MCF 10A (cell line): ENCODE measurements at regions not wholly inside any gene's neighbourhood (a gene's known extent, or its start where the extent isn't known, plus 50 kb on each side); places are given as distances from the start of the nearest gene placed in this dataset.

Source experiments
- BruUV-seq: library from RNA; stranded (reverse); fragments of 400-500 nt; replicated peaks from 2 replicates; lab custom pipeline; 2021; lab: Mats Ljungman, UMichigan
- CTCF ChIA-PET: fragments of 300-600 bp; sonication (Branson Sonifier 250); formaldehyde crosslinking; extraction: SDS; loops from one replicate; lab custom pipeline; 2021; ENCODE audit warnings: antibody characterized with exemption, inconsistent platforms; lab: Yijun Ruan, JAX
- POLR2A ChIA-PET: fragments of 300-600, 350-650 bp; sonication (Branson Sonifier 250); formaldehyde crosslinking; extraction: SDS; loops from one replicate; lab custom pipeline; 2020; ENCODE audit warnings: antibody characterized with exemption, inconsistent platforms; lab: Yijun Ruan, JAX
- DNase-seq: peaks from one replicate; pipeline ENCODE4 v3.0.0-alpha.2; 2018; ENCODE audit not compliant: unreplicated experiment
- H3K27ac Mint-ChIP-seq: one replicate; pipeline ENCODE4 v1.8.0; 2022; ENCODE audit warnings: mild to moderate bottlenecking, low read depth, mixed read lengths; ENCODE audit not compliant: unreplicated experiment
- H3K27me3 Mint-ChIP-seq: one replicate; pipeline ENCODE4 v1.8.0; 2022; ENCODE audit warnings: mixed read lengths; ENCODE audit not compliant: insufficient read depth, unreplicated experiment
- H3K36me3 Mint-ChIP-seq: one replicate; pipeline ENCODE4 v1.8.0; 2022; ENCODE audit warnings: mild to moderate bottlenecking, moderate library complexity, mixed read lengths; ENCODE audit not compliant: insufficient read depth, unreplicated experiment
- H3K4me1 Mint-ChIP-seq: one replicate; pipeline ENCODE4 v1.8.0; 2022; ENCODE audit warnings: mixed read lengths; ENCODE audit not compliant: insufficient read depth, unreplicated experiment
- H3K4me3 Mint-ChIP-seq: one replicate; pipeline ENCODE4 v1.8.0; 2022; ENCODE audit warnings: mild to moderate bottlenecking, moderate library complexity, mixed read lengths; ENCODE audit not compliant: unreplicated experiment
- H3K9me3 Mint-ChIP-seq: one replicate; pipeline ENCODE4 v1.8.0; 2022; ENCODE audit warnings: mixed read lengths; ENCODE audit not compliant: unreplicated experiment
- intact Hi-C: fragments of 100-400 bp; cut with micrococcal nuclease; formaldehyde crosslinking; loops from 2 replicates; pipeline ENCODE4 v1.14.1; 2022
- TF ChIP-seq, protein P1 (sequence below): fragments of 200-600 bp; IDR thresholded peaks from one replicate; pipeline ENCODE4 v1.8.0; 2022; ENCODE audit warnings: antibody characterized with exemption, mild to moderate bottlenecking; ENCODE audit not compliant: unreplicated experiment

DNA sequence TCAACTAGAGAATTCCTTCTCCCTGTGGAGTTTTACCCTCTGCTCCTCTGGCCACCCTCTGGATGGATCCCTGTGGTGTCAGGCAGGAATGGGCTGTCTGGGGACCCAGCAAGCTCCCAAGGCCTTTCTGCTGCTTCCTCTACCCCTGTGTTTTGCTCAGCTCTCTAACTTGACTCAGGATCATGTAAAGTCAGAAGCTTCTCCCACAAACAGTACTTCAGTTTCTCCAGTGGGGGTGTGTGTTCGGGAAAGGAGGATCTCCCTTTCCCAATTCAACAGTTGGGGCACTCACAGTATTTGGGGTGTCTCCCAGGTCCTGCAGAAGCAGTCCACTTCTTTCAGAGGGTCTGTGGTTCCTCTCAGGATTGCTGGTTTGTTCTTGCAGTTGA, 162.4 kb upstream of the NUDT4 start:
- Mint-ChIP-seq H3K4me3 (no peak overlapping the region), H3K27ac (no peak overlapping the region), H3K4me1 (no peaks in the 10 kb centered on the region), H3K27me3 (no peaks in the 10 kb centered on the region), H3K9me3 (no peaks in the 10 kb centered on the region), H3K36me3 (no peaks in the 10 kb centered on the region)
- DNase-seq: no peak
- intact Hi-C loops: no loop called here
- ChIA-PET CTCF (no interaction called here), POLR2A (no interaction called here)
- no TSS peak for BruUV-seq
- TF ChIP-seq, protein P1, sequence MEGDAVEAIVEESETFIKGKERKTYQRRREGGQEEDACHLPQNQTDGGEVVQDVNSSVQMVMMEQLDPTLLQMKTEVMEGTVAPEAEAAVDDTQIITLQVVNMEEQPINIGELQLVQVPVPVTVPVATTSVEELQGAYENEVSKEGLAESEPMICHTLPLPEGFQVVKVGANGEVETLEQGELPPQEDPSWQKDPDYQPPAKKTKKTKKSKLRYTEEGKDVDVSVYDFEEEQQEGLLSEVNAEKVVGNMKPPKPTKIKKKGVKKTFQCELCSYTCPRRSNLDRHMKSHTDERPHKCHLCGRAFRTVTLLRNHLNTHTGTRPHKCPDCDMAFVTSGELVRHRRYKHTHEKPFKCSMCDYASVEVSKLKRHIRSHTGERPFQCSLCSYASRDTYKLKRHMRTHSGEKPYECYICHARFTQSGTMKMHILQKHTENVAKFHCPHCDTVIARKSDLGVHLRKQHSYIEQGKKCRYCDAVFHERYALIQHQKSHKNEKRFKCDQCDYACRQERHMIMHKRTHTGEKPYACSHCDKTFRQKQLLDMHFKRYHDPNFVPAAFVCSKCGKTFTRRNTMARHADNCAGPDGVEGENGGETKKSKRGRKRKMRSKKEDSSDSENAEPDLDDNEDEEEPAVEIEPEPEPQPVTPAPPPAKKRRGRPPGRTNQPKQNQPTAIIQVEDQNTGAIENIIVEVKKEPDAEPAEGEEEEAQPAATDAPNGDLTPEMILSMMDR: no peak

DNA sequence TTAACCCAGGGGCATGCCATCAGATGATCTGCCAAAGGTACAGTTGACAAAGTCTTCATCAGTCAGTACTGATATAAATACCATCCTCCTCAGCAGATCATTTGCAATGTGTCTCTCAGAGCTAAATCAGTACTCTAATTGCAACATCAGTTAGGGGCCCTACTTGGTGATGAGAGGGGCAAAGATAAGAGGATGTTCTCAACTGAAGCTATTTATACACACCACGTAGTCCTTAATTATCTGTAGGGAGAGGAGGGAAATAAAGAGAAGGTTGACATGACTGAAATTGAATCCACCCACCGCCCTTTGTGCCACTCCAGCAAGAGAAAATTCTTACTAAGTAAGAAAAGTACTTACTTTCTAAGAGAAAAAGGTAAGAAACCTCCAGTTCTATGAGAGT, 157.8 kb upstream of the NUDT4 start:
- TF ChIP-seq, protein P1: no peak
- no TSS peak for BruUV-seq
- CTCF ChIA-PET: interaction anchor here (0.7 kb wide), 1 partner anchor 24 kb away, joined by 4 read pairs; no protein-coding TSS in a partner anchor
- Mint-ChIP-seq H3K9me3 (peaks cover 7% of the 10 kb centered on the region), H3K4me3 (no peak overlapping the region), H3K36me3 (no peaks in the 10 kb centered on the region), H3K27ac (no peak overlapping the region), H3K27me3 (no peaks in the 10 kb centered on the region), H3K4me1 (peaks cover 10% of the 10 kb centered on the region)
- POLR2A ChIA-PET: no interaction called here
- intact Hi-C loops: no loop called here
- no peak for DNase-seq

DNA sequence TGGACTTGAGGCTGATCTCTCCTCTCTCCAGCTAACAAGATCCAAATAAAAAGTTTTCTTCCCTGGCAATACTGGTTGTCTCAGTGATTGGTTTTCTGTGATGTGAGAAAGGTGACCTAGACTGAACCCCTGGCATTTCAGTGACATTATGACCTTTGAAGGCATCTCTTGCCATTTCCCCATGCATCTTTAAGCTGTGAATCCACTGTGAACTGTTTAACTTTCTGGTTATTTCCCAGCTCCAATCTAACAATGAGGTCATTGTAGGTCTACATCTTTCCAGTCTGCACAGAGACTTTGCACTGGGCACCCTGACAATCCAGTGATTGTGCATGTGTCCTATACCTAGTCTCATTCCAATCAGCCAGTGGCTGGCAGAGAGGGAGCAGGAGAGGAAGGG, 155.9 kb upstream of the NUDT4 start:
- Mint-ChIP-seq H3K27ac (no peak overlapping the region), H3K27me3 (no peaks in the 10 kb centered on the region), H3K9me3 (peaks cover 7% of the 10 kb centered on the region), H3K36me3 (no peaks in the 10 kb centered on the region), H3K4me1 (peaks cover 10% of the 10 kb centered on the region), H3K4me3 (no peak overlapping the region)
- intact Hi-C loops: no loop called here
- BruUV-seq: no TSS peak
- TF ChIP-seq, protein P1: no peak
- POLR2A ChIA-PET: no interaction called here
- no peak for DNase-seq
- CTCF ChIA-PET: interaction anchor here (0.9 kb wide), 1 partner anchor 27 kb away, joined by 4 read pairs; no protein-coding TSS in a partner anchor

DNA sequence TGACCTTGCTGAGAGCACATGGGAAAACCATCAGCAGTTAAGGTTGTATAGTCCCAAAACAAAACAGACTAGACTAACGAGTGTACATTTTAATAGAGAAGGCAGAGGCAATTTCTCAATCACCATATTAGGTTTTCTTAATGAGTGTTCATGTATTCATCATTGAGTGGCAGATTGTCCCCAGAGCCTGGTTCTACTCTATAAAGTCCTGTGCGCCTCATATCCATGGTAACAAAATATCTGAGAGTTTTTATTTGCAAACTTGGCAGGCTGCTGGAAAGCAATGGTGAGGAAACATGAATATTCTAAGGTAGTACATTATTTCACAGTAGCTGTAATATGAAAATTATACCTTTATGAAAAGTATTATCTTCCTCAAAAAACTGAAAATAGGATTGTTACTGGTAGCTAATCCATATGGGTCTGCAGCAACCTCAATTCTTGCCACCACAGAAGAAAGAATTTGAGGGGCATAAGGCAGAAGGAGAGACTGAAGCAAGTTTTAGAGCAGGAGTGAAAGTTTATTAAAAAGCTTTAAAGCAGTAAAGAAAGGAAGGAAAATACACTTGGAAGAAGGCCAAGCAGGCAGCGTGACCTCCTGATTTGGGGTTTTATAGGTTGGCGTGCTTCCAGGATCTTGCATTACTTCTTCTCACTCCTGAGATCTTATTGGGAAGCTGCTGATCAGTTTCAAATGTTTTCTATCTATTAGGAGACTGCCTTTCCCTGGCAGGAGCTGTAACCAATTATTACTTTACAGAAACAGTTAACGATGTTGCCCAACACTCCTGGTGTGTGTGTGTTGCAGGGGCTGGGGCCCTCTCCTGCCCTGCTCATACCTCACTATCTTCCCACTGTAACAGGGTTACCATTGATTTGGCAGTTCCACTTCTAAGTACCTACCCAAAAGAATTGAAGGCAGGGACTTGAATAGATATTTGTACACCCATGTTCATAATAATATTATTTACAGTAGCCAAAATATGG, 154.0 kb upstream of the NUDT4 start:
- TF ChIP-seq, protein P1: no peak
- intact Hi-C loops: no loop called here
- DNase-seq: peak; percentile 31
- H3K4me3 Mint-ChIP-seq: no peak overlapping the region
- H3K36me3 Mint-ChIP-seq: no peaks in the 10 kb centered on the region
- no TSS peak for BruUV-seq
- H3K4me1 Mint-ChIP-seq: peaks cover 10% of the 10 kb centered on the region
- H3K27ac Mint-ChIP-seq: peak overlapping the region; percentile 29
- peaks cover 7% of the 10 kb centered on the region for H3K9me3 Mint-ChIP-seq
- no peaks in the 10 kb centered on the region for H3K27me3 Mint-ChIP-seq
- POLR2A ChIA-PET: interaction anchor here (0.5 to 0.6 kb wide), 2 partner anchors 48 to 87 kb away, joined by 3 read pairs; no protein-coding TSS in a partner anchor
- CTCF ChIA-PET: interaction anchor here (0.6 kb wide), 1 partner anchor 20 kb away, joined by 3 read pairs; no protein-coding TSS in a partner anchor
